ENCODE measurements at regions not wholly inside any gene's neighbourhood (a gene's known extent, or its start where the extent isn't known, plus 50 kb on each side); places are given as distances from the start of the nearest gene placed in this dataset.

DNA sequence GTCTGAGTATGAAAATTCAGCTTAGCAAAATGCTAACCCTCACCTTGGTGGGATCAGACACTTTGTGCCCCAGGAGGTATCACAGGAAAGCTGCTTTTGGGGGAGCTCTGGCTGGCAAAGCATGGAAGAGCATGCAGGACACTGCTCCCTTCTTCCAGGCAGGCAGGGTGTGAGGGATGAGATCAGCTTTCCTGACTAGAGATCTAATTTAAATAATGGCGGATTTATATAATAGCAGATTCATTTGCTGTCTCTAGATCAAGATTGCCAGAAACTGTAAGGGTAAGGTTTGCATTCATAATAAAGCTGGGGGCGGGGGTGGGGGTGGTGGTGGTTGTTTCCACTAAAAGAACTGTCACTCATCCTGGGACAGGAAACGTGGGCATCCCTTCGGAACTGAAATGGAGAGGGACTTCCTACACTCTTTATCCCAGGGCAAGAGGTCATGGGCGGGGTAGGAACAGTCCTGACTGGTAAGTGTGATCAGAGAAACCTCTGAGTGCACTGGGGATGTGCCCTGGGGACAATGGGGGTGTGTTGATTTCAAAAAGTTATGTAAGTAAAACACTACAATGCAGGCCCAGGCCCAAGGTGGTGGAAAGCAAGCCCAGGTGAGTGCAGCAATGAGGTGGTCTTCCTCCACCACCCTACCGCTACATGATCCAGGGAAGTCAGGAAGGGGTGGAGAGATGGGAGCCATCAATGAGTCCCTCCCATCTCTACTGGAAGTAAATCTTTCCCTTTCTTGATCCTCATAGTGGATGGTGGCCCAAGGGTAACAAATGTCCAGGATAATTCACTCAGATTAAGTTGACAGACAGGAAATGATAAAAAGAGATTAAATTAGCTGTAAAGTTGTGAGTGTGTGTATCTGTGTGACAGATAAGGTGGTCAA is 171.4 kb upstream of the SERPINE2 start:
- no peak for DNase-seq (ENCODE audit: low read depth)

DNA sequence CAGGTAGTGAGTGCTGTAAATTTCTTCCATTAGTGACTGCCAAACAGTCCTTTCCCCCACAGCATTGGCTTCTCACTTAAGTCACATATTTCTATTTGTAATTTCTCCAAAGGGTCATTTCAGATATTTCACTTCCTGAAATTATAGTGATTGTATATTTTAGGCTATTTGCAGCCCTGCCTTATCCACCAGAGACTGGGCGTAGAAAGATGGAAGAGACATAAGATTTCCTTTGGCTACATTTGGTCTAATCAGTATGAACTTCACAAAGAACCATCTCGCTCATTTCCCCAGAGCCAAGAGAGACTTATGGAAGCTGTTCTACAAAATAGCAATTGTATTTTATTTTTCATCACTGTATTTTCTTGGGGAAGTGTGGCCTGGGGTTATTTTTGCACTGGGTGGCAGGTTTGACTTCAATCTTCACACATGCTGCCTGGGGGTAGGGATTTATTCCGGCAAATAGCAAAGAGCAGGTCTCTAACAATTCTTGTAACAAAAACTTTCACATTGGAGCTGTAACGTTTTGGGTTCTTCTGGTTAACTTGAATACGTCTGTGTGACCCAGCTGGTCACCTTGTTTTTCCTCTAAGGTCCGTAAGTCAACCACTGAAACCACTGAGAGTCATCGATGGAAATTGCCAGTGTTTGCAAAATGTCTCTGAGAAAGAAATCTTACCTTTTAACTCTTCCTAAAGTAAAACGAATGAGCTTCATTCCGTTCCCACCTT is 170.6 kb upstream of the SERPINE2 start:
- DNase-seq (ENCODE audit: low read depth) = no peak

DNA sequence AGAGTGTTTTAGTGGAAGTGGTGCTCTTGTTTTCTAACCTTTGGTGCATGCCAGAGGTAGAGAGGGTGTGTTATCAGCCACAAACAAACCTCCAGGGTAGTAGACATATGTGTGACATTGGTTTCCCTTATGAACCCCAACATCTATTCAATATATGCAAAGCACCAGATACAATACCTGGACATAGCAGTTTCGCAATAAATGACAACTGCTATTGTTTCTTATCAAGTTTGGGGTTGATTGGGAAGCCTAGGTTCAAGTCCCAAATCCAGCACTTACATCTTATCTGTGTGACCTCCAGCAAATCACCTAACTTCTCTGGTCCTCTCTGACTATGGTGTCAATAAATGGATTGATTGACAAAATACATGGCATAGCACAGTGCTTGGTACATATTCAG is 169.4 kb upstream of the SERPINE2 start:
- no peak for DNase-seq (ENCODE audit: low read depth)

DNA sequence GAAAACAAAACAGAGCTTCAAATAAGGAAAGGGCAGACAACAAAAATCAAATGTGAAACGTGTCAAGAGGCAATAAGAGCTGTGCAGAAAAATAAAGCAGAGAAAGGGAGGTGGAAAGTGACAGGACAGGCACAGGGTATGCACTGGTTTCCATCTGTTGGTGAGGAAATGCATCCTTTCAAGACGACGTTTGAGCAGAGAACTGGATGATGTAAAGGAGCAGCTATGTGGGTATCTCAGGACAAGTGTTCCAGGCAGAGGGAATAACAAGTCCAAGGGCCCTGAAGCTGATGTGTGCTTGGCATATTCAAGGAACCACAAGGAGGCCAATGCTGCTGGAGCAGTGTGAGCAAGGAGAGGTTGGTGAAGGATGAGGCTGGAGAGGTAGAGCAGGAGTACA is 168.9 kb upstream of the SERPINE2 start:
- no peak for DNase-seq (ENCODE audit: low read depth)

DNA sequence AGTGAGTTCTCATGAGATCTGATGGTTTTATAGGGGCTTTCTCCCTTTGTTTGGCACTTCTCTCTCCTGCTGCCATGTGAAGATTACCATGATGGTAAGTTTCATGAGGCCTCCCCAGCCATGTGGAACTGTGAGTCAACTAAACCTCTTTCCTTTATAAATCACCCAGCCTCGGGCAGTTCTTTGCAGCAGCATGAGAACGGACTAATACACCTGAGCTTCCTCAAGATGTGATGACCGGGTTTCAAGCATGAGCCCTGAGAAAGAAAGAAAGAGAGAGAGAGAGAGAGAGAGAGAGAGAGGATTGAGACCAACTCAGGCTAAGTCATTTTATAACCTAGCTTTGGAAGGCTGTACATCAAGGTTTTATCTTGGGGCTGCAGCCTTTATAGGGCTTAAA is 167.7 kb upstream of the SERPINE2 start:
- peak; percentile 10 for DNase-seq (ENCODE audit: low read depth)

DNA sequence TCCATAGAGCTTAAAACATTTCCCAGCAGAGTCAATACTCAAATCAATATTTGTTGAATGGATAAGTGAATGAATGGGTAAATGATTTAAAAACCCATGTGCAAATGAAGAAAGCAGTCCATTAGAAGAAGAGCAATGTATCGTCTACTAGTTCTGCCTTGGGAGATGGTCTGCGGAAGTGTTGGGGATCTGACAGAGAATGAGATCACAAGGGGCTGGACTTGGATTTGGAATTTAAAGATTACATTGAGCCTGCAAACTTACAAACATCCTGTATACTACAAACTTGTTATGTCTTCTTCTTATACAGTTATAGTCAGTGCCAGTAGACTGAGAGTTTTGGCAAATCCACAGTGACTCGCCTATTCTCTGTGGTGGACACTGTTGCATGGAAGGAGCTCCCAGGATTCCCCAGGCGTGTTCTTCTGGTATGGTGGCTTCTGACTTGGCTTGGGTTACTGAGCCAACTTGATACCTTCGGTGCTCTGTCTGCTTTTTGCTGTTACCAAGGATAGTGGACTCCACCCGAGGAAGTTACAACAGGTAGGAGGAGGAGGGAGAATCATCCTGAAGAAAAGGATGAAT is 163.3 kb upstream of the SERPINE2 start:
- no peak for DNase-seq (ENCODE audit: low read depth)

DNA sequence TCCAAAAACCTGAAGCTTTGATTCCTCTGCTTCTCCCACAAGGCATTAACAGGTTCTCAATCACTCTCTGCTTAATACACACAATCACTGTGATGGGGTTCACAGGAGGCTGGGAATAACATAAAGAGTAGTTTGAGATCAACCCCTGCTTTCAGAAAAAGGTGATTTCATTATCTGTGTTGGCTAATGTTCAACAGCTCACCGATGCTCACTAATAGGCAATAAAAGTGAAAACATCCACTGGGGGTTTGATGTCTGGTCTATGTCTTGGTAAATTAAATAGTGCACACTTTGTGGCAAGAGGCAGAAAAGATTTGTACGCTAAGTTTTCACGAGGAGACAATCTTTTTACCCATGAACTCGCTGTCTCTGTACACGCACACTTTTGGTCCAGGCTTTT is 159.3 kb upstream of the SERPINE2 start:
- no peak for DNase-seq (ENCODE audit: low read depth)

DNA sequence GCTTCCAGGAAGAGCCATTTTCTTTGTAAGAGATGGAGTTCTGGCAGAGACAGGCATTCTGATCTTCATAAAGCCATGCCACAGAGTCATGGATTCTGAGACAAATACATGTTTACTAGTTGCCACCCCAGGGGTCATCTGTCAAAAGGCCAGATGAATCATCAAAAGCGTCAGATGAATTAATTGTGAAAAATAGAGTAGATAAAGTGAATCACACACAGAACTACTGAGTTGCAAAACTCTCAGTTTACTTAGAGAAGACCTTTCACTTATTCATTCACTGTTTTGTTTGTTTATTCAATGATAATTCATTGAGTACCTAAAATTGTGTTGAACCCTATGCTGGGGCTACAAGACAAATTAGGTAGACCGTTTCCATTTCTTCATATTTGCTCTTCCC is 157.7 kb upstream of the SERPINE2 start:
- DNase-seq (ENCODE audit: low read depth) = peak; percentile 60

DNA sequence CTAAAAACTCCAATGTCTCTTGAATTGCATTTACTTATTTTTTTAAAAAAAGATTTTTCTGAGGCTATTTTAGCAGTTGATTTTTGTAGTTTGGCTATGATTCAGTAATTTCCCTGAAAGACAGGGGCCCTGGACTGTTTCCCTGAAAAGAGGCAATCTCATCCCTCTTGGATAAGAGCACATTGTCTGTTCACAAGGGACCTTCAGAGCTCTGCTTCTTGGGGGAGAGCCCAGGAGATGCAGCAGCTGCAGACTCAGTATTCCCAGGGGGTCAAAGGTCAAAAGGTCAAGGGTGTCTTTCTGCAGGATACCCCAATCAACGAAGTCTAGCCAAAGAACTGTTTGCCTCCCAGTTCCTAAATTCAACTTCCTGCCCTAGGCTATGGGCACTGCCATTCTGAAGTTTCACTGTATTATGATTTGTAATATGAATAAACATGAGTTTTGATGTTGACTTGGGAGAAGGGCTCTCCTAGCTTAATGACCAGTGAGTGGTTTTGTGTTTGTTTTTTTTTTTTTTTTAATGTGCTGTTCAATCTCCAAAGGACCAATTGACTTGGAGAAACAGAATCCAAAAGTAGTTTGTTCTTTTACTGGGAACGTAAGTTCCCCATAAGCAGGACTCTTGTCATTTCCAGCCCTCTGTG is 157.0 kb upstream of the SERPINE2 start:
- DNase-seq (ENCODE audit: low read depth) = peak; percentile 9

DNA sequence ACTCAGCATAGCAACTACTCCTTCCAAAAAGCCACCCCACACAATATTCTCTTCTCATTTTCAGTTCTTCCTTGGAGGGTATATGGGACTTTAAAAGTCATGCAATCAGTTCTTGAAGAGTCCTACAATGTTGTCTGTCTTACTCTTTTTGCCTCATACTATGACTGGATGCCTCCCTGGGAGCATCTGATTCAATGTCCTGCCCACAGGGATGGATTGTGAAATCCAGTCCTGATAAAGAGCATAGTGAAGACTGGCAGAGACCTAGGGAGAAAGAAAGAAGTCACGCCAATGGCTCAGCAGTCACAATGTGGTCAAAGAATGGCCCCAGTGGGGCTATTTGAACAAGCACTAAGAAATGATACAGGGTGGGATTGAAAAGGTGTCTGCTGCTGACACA is 155.1 kb upstream of the SERPINE2 start:
- DNase-seq (ENCODE audit: low read depth) = no peak

DNA sequence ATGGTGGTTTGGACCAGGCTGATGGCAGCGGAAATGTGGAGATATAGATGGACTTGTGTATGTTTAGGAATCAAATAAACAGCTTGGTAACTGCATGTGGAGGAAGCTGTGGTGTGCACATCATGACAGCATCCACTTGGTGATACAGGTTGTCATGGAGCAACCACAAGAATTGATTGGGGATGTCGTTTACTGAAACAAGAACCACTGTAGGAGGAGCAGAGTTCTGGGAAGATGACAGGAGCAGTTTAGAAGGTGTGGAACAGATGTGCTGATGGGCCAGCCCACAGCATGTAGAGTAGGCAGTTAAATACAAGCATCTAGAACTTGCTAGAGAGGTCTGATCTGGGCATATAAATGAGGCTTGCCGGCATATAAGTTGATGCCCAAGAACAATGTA is 152.4 kb upstream of the SERPINE2 start:
- no peak for DNase-seq (ENCODE audit: low read depth)

DNA sequence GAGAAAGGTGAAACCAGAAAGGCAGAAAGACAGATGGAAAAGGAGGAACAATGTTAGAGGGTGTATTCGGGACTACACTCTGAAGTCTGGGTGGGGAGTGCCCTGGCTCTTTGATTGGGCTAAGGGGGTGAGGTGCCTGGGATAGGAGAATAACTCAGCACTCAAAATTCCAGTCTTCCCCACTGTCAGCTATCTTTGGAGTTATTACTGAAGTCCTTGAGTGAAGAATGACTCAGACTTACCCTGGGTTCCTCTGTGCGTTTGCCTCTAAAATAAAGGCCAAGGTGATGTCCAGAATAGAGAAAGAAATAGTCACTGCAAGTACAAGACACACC is 151.8 kb upstream of the SERPINE2 start:
- peak; percentile 36 for DNase-seq (ENCODE audit: low read depth)

DNA sequence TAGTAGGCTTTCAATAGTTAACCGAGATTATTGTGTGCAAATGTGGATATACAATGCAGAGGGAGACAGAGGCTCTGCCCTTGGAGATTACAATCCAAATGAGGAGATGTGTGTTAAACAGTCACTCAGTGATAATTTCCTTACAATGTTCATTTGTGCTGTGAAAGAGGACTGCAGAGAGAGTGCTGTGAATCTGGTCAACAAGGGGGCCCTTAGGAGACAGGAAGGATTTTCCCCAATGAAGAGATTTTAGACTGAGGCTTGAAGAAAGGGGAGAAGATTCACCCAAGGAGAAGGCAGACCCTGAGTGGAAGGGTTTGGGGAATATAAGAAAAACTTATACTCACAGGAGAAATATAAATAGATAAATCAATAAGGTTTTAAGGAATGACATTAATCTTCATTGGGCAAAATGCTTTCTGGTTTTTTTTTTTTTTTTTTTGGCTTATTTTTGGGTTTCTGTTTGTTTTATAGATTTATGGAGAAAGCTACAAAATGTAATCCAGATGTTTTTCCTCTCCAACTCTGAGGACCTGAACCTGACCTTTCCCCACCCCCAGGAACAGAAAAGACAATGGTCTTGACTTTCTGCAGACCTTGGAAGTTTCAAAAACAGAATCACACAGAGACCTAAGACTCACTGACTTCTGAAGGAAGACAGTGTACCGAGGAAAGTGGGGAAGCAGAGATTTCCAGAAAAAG is 151.3 kb upstream of the SERPINE2 start:
- no peak for DNase-seq (ENCODE audit: low read depth)

DNA sequence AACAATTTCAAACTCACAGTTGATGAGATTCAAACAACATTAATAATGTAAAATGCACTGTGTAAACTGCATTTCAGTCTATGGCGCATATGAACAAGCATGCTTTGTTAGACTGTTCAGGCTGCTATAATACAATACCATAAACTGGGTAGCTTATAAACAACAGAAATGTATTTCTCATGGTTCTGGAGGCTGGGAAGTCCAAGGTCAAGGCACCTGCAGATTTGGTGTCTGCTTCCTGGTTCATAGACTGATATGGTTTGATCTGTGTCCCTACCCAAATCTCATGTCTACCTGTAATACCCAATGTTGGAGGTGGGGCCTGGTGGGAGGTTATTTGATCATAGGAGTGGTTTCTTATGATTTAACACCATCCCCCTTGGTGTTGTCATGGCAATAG is 148.1 kb upstream of the SERPINE2 start:
- DNase-seq (ENCODE audit: low read depth) = no peak

DNA sequence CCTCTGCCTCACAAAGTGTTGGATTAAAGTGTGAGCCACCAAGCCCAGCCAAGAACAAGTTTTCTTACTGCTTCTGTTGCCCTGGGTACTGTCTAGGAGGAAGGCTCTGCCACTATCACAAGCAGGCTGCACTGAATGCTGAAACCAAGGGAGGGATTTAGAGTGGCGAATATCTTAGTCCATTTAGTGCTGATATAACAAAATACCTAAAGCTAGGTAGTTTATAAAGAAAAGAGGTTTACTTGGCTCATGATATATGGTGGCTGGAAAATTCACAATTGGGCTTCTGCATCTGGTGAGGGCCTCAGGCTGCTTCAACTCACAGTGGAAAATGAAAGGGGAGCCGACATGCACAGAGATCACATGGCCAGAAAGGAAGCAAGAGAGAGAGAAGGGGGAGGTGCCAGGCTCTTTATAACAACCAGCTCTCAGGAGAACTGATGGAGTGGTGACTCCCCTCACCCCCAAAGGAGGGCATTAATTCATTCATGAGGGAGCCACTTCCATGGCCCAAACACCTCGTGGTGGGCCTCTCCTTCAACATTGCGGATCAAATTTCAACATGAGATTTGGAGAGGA is 146.0 kb upstream of the SERPINE2 start:
- DNase-seq (ENCODE audit: low read depth) = no peak

DNA sequence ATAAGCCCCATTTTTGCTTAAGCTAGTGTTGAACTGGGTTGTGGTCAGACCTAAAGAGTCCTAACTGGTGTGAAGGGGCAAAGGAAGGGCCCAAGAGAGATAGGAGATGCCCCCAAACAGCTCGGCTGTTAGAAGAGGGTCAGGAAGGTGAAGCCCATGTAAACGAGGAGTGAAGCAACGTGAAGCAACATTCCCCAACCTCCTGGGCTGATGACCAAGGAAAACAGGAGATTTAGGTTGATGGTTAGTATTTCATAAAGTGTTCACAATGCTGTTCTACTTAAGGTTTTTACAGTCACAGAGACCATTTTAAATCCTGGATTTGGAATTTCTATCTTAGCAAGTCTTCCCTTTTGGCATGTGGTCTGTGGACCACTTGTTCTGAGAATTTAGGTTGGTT is 144.0 kb upstream of the SERPINE2 start:
- no peak for DNase-seq (ENCODE audit: low read depth)

DNA sequence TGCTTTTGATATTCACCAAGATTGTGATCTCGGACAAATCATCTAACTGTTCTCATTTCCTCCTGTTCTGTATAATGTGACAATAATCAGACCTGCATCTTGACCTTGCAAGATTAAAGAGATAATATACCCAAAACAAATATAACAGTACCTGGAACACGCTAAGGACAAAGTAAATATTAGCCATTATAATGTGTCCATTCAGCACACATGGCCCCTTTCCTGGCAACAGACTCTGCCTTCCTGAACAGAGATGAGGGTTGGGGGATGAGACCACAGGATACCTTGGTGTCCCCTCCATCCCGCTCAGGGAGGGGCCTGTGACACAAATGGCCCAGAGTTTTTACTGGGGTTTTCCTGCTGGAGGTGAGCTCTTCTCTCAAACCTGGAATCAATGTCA is 143.4 kb upstream of the SERPINE2 start:
- DNase-seq (ENCODE audit: low read depth) = no peak

DNA sequence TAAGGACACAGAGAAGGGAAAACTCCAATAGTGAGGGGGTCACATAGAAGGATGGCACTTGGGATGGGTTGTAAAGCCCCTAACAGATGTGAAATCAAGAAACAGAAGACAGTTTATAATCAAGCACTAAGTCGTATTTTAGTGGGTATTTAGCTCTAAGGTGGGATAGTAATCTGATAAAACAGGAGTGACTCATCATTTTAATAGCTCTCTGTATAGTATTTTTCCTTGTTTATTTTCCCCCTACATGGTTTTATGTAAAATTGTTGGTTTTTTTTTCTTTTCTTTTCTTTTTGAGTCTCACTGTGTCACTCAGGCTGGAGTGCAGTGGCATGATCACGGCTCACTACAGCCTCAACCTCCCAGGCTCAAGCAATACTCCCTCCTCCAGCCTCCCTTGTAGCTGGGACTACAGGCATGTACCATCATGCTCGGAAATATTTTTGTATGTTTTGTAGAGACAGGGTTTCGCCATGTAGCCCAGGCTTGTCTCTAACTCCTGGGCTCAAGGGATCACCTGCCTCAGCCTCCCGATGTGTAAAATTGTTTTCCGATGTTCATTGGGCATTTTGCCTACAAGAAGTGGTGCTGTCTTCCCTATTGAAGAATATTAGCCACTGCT is 142.6 kb upstream of the SERPINE2 start:
- peak; percentile 25 for DNase-seq (ENCODE audit: low read depth)

DNA sequence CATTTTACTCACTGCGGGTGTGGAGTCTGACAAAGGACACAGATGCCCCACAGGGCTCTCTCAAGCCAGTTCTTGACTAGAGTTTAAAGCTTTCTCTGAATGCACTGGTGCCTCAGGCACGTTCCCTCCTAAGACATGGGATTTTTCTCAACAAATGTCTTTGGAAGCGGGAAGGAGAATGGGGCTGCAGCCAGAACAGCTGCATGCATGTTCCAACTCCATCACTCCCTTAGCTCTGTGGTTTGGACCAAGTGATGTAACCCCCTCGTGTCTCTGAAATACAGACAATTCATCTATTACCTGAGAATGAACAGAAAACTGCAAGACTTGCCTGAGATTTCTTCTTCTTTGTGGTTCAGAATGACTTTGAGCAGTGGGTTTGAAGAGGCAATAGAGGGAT is 141.7 kb upstream of the SERPINE2 start:
- DNase-seq (ENCODE audit: low read depth) = no peak

DNA sequence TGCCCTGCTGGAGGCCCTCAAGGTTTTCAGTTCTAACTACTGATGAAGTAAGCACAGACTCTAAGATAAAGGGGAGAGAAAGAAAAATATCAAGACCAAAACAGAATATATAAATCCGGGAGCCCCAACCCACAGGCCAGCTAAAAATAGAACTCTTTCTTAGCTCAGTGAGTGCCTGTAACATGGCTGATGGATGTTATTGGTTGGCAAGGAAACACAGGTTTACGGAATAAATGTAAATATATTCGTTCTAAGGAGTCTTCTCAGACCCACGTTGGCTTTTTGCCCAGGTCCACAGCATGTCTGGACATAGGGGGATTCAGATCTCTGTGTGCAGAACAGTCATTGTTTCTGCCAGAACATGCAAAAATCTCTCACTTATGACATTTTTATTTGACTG is 139.0 kb upstream of the SERPINE2 start:
- DNase-seq (ENCODE audit: low read depth) = no peak

DNA sequence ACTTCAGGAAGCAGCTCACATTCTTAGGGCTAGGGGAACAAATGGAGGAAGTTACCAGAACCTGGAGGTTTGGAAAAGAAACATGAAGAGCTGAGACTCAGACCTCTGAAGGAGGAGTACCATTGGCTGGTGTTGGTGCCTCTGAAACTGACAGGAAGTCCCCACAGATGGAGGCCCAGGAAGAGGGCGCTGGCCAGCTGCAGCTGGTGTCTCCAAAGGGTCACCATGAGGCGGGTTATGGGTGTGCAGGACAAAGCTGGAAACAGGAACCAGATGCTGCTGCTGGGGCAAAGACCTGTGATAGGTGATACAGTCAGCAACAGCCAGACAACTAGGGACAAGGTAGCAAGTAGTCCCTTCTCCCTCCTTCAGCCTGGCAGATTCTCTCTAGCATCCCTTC is 136.5 kb upstream of the SERPINE2 start:
- no peak for DNase-seq (ENCODE audit: low read depth)

Data from M059J (cell line).